GM18868 (cell line): ENCODE measurements at regions not wholly inside any gene's neighbourhood (a gene's known extent, or its start where the extent isn't known, plus 50 kb on each side); places are given as distances from the start of the nearest gene placed in this dataset.
"Not testable (repeated sequence)": the region's sequence is repeated elsewhere in the genome, so short reads cannot be mapped to it uniquely, and the experiment has no call there.

Experiments used
- ATAC-seq: cut with Tn5 transposase; IDR thresholded peaks from one replicate; pipeline ENCODE4 v1.9.1; 2021; ENCODE audit warnings: mild to moderate bottlenecking, moderate library complexity; ENCODE audit not compliant: unreplicated experiment

- no peak for ATAC-seq
Measured at GRCh38 chr12:61525331-61525730, 734.9 kb upstream of the USP15 start.

GRCh38 chr12:61530456-61530855 lies 729.7 kb upstream of the USP15 start:
- no peak for ATAC-seq

- ATAC-seq = no peak
Measured at GRCh38 chr12:61531195-61531594, 729.0 kb upstream of the USP15 start.

- no peak for ATAC-seq
Measured at GRCh38 chr12:61536117-61536516, 724.1 kb upstream of the USP15 start.

GRCh38 chr12:61536525-61536924 lies 723.7 kb upstream of the USP15 start:
- ATAC-seq = no peak

- ATAC-seq = no peak
Measured at GRCh38 chr12:61538951-61539350, 721.3 kb upstream of the USP15 start.

GRCh38 chr12:61542551-61542950 lies 717.7 kb upstream of the USP15 start:
- no peak for ATAC-seq

- ATAC-seq = no peak
Measured at GRCh38 chr12:61546296-61546695, 713.9 kb upstream of the USP15 start.

- no peak for ATAC-seq
Measured at GRCh38 chr12:61553091-61553490, 707.1 kb upstream of the USP15 start.

GRCh38 chr12:61554268-61555008 lies 705.8 kb upstream of the USP15 start:
- ATAC-seq = no peak

GRCh38 chr12:61563665-61564450 lies 696.3 kb upstream of the USP15 start:
- ATAC-seq = no peak

GRCh38 chr12:61564466-61564865 lies 695.7 kb upstream of the USP15 start:
- ATAC-seq = no peak

- ATAC-seq = no peak
Measured at GRCh38 chr12:61566183-61566582, 694.0 kb upstream of the USP15 start.

GRCh38 chr12:61574339-61574738 lies 685.9 kb upstream of the USP15 start:
- no peak for ATAC-seq

- no peak for ATAC-seq
Measured at GRCh38 chr12:61584943-61585342, 675.3 kb upstream of the USP15 start.

GRCh38 chr12:61590864-61591263 lies 669.3 kb upstream of the USP15 start:
- ATAC-seq = not testable (repeated sequence)

- ATAC-seq = no peak
Measured at GRCh38 chr12:61610143-61610542, 650.1 kb upstream of the USP15 start.

GRCh38 chr12:61629702-61630101 lies 630.5 kb upstream of the USP15 start:
- no peak for ATAC-seq

- ATAC-seq = no peak
Measured at GRCh38 chr12:61646639-61647038, 613.6 kb upstream of the USP15 start.

GRCh38 chr12:61647566-61647965 lies 612.6 kb upstream of the USP15 start:
- ATAC-seq = no peak

- no peak for ATAC-seq
Measured at GRCh38 chr12:61652265-61652664, 607.9 kb upstream of the USP15 start.

- ATAC-seq = no peak
Measured at GRCh38 chr12:61654698-61655097, 605.5 kb upstream of the USP15 start.
